KMS-11 (cell line): ENCODE measurements at regions not wholly inside any gene's neighbourhood (a gene's known extent, or its start where the extent isn't known, plus 50 kb on each side); places are given as distances from the start of the nearest gene placed in this dataset.

ENCODE experiments used
- H2AFZ ChIP-seq: fragments of 200-600 bp; sonication (generic); 2 replicates; pipeline ENCODE4 v1.6.1; 2016; ENCODE audit warnings: antibody characterized with exemption, mixed run types, low read depth
- H3K27ac ChIP-seq: fragments of 200-600 bp; sonication (generic); 2 replicates; pipeline ENCODE4 v1.6.1; 2016; ENCODE audit warnings: mild to moderate bottlenecking, mixed run types
- H3K27me3 ChIP-seq: fragments of 200-600 bp; sonication (generic); 2 replicates; pipeline ENCODE4 v1.6.1; 2017; ENCODE audit warnings: mild to moderate bottlenecking, low read depth, mixed run types, moderate library complexity; ENCODE audit not compliant: insufficient read depth
- H3K36me3 ChIP-seq: fragments of 200-600 bp; sonication (generic); 2 replicates; pipeline ENCODE4 v1.6.1; 2017; ENCODE audit warnings: mild to moderate bottlenecking, mixed run types; ENCODE audit not compliant: insufficient read depth
- H3K4me1 ChIP-seq: fragments of 200-600 bp; sonication (generic); 2 replicates; pipeline ENCODE4 v1.6.1; 2016; ENCODE audit warnings: mild to moderate bottlenecking, low read depth, mixed run types; ENCODE audit not compliant: poor library complexity, severe bottlenecking
- H3K4me2 ChIP-seq: fragments of 200-600 bp; sonication (generic); 2 replicates; pipeline ENCODE4 v1.7.0; 2016; ENCODE audit warnings: mild to moderate bottlenecking, mixed run types
- H3K4me3 ChIP-seq: fragments of 200-600 bp; sonication (generic); IDR thresholded peaks from 2 replicates; pipeline ENCODE4 v1.6.1; 2017; ENCODE audit warnings: low read depth, low read length, mixed read lengths; ENCODE audit not compliant: insufficient read depth
- H3K79me2 ChIP-seq: fragments of 200-600 bp; sonication (generic); 2 replicates; pipeline ENCODE4 v1.6.1; 2016; ENCODE audit warnings: low read depth, mixed run types; ENCODE audit not compliant: insufficient read depth
- H3K9ac ChIP-seq: fragments of 200-600 bp; sonication (generic); 2 replicates; pipeline ENCODE4 v1.6.1; 2016; ENCODE audit warnings: mild to moderate bottlenecking, mixed run types
- H4K20me1 ChIP-seq: fragments of 200-600 bp; sonication (generic); 2 replicates; pipeline ENCODE4 v1.6.1; 2016; ENCODE audit warnings: mild to moderate bottlenecking, mixed run types; ENCODE audit not compliant: insufficient read depth
- TF ChIP-seq, protein P1 (sequence below): fragments of 200-600 bp; sonication (generic); conservative IDR thresholded peaks from 2 replicates; pipeline ENCODE4 v1.6.1; 2017; ENCODE audit warnings: low read depth, mild to moderate bottlenecking, antibody characterized with exemption, low read length, moderate library complexity, mixed read lengths

DNA sequence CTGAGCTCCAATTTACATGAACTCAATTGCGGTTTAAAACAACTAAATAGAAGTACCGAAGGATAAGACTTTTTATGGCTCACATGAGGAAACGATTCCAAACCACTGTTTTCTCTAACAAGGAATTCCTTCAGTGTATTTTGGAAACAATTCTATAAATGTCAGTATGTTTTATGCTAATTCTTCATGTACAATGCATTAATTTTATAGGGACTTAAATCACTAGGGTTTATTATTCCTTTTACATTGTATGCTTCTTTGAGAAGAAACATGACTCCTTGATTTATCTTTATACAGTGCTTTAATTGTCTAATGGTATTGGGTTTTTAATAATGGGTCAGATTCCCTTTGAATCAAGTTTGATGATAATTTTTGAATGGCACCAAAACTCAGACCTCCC, 566.8 kb downstream of the EPHA4 start:
- Histone ChIP-seq H3K4me2 (no peak overlapping the region), H3K27ac (no peak overlapping the region), H3K27me3 (no peaks in the 10 kb centered on the region), H3K79me2 (no peaks in the 10 kb centered on the region), H3K36me3 (no peaks in the 10 kb centered on the region), H3K9ac (no peak overlapping the region), H3K4me3 (no peak overlapping the region), H2AFZ (no peak overlapping the region), H3K4me1 (no peaks in the 10 kb centered on the region), H4K20me1 (no peaks in the 10 kb centered on the region)
- TF ChIP-seq, protein P1, sequence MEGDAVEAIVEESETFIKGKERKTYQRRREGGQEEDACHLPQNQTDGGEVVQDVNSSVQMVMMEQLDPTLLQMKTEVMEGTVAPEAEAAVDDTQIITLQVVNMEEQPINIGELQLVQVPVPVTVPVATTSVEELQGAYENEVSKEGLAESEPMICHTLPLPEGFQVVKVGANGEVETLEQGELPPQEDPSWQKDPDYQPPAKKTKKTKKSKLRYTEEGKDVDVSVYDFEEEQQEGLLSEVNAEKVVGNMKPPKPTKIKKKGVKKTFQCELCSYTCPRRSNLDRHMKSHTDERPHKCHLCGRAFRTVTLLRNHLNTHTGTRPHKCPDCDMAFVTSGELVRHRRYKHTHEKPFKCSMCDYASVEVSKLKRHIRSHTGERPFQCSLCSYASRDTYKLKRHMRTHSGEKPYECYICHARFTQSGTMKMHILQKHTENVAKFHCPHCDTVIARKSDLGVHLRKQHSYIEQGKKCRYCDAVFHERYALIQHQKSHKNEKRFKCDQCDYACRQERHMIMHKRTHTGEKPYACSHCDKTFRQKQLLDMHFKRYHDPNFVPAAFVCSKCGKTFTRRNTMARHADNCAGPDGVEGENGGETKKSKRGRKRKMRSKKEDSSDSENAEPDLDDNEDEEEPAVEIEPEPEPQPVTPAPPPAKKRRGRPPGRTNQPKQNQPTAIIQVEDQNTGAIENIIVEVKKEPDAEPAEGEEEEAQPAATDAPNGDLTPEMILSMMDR: no peak

GRCh38 chr2:221006084-221006483, 566.0 kb downstream of the EPHA4 start:
- Histone ChIP-seq H3K9ac (no peak overlapping the region), H3K27me3 (no peaks in the 10 kb centered on the region), H3K79me2 (no peaks in the 10 kb centered on the region), H3K4me3 (no peak overlapping the region), H2AFZ (no peak overlapping the region), H3K36me3 (no peaks in the 10 kb centered on the region), H3K4me2 (no peak overlapping the region), H3K4me1 (no peaks in the 10 kb centered on the region), H4K20me1 (no peaks in the 10 kb centered on the region), H3K27ac (no peak overlapping the region)
- TF ChIP-seq, protein P1: no peak

DNA sequence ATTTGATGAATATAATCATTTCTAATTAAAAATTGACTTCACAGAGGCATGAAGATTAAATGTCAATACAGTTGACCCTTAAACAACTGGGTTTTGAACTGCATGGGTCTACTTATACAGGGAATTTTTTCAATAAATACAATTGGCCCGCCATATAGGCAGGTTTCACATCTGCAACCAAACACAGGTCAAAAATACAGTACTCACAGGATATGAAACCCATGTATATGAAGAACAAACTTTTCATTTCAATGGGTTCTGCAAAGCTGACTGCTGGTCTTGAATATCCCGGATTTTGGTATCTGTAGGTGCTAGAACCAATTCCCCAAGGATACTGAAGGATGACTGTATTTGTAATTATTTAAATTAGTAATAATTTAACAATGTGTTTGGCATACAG, 555.6 kb downstream of the EPHA4 start:
- H3K27me3 ChIP-seq: no peaks in the 10 kb centered on the region
- no peak overlapping the region for H3K9ac ChIP-seq
- H2AFZ ChIP-seq: no peak overlapping the region
- no peaks in the 10 kb centered on the region for H3K4me1 ChIP-seq
- H3K36me3 ChIP-seq: no peaks in the 10 kb centered on the region
- H3K79me2 ChIP-seq: no peaks in the 10 kb centered on the region
- H3K4me2 ChIP-seq: no peak overlapping the region
- H3K4me3 ChIP-seq: no peak overlapping the region
- TF ChIP-seq, protein P1: no peak
- H3K27ac ChIP-seq: no peak overlapping the region
- H4K20me1 ChIP-seq: no peaks in the 10 kb centered on the region

- Histone ChIP-seq H3K9ac (no peak overlapping the region), H3K27ac (no peak overlapping the region), H3K4me2 (no peak overlapping the region), H3K27me3 (no peaks in the 10 kb centered on the region), H4K20me1 (no peaks in the 10 kb centered on the region), H3K79me2 (no peaks in the 10 kb centered on the region), H3K4me3 (no peak overlapping the region), H3K4me1 (no peaks in the 10 kb centered on the region), H3K36me3 (no peaks in the 10 kb centered on the region), H2AFZ (no peak overlapping the region)
- TF ChIP-seq, protein P1: no peak
These were observed 553.8 kb downstream of the EPHA4 start for GRCh38 chr2:221018262-221018661.
